ENCODE measurements at regions not wholly inside any gene's neighbourhood (a gene's known extent, or its start where the extent isn't known, plus 50 kb on each side); places are given as distances from the start of the nearest gene placed in this dataset.
"Not testable (repeated sequence)": the region's sequence is repeated elsewhere in the genome, so short reads cannot be mapped to it uniquely, and the experiment has no call there.

- DNase-seq: no peak
Observed at GRCh38 chr5:159658266-159658925, 257.9 kb upstream of the ADRA1B start.

- no peak for DNase-seq
Observed at GRCh38 chr5:159660401-159660800, 255.9 kb upstream of the ADRA1B start.

- no peak for DNase-seq
Observed at GRCh38 chr5:159663986-159664385, 252.3 kb upstream of the ADRA1B start.

- DNase-seq: no peak
Observed at GRCh38 chr5:159667286-159667685, 249.0 kb upstream of the ADRA1B start.

- DNase-seq: no peak
Observed at GRCh38 chr5:159668556-159668955, 247.7 kb upstream of the ADRA1B start.

GRCh38 chr5:159669559-159669958 lies 246.7 kb upstream of the ADRA1B start:
- no peak for DNase-seq

GRCh38 chr5:159671886-159672285 lies 244.4 kb upstream of the ADRA1B start:
- no peak for DNase-seq

- no peak for DNase-seq
Observed at GRCh38 chr5:159673538-159673937, 242.7 kb upstream of the ADRA1B start.

- no peak for DNase-seq
Observed at GRCh38 chr5:159678657-159679392, 237.5 kb upstream of the ADRA1B start.

GRCh38 chr5:159680095-159680494 lies 236.2 kb upstream of the ADRA1B start:
- no peak for DNase-seq

GRCh38 chr5:159681661-159682060 lies 234.6 kb upstream of the ADRA1B start:
- DNase-seq: no peak

GRCh38 chr5:159682623-159683022 lies 233.7 kb upstream of the ADRA1B start:
- no peak for DNase-seq

- not testable (repeated sequence) for DNase-seq
Observed at GRCh38 chr5:159687892-159688291, 228.4 kb upstream of the ADRA1B start.

- DNase-seq: no peak
Observed at GRCh38 chr5:159695741-159696294, 220.5 kb upstream of the ADRA1B start.

- DNase-seq: no peak
Observed at GRCh38 chr5:159697530-159697929, 218.8 kb upstream of the ADRA1B start.

GRCh38 chr5:159698322-159698721 lies 218.0 kb upstream of the ADRA1B start:
- no peak for DNase-seq

- DNase-seq: no peak
Observed at GRCh38 chr5:159700016-159700415, 216.3 kb upstream of the ADRA1B start.

- DNase-seq: no peak
Observed at GRCh38 chr5:159702301-159702700, 214.0 kb upstream of the ADRA1B start.

- no peak for DNase-seq
Observed at GRCh38 chr5:159702826-159703225, 213.5 kb upstream of the ADRA1B start.

- DNase-seq: no peak
Observed at GRCh38 chr5:159704160-159704559, 212.1 kb upstream of the ADRA1B start.

- DNase-seq: no peak
Observed at GRCh38 chr5:159705948-159706347, 210.3 kb upstream of the ADRA1B start.

GRCh38 chr5:159708090-159708489 lies 208.2 kb upstream of the ADRA1B start:
- DNase-seq: no peak

- no peak for DNase-seq
Observed at GRCh38 chr5:159712672-159713071, 203.6 kb upstream of the ADRA1B start.

GRCh38 chr5:159713254-159713653 lies 203.0 kb upstream of the ADRA1B start:
- no peak for DNase-seq

Data from activated T-cell treated with anti-CD3 and anti-CD28 coated beads, Interleukin-2, amount 50 U/mL, for 1 hour (primary cell).